ENCODE measurements at regions not wholly inside any gene's neighbourhood (a gene's known extent, or its start where the extent isn't known, plus 50 kb on each side); places are given as distances from the start of the nearest gene placed in this dataset.
"Not testable (repeated sequence)": the region's sequence is repeated elsewhere in the genome, so short reads cannot be mapped to it uniquely, and the experiment has no call there.

GRCh38 chr6:50899306-50899870 is 80.7 kb downstream of the TFAP2B start:
- no peak for DNase-seq (ENCODE audit: low read depth)
- in situ Hi-C loops (cut with HindIII; ENCODE audit: low pct_unique_long_range_greater_than_20kb, low sequenced_read_pairs), result no loop called here

GRCh38 chr6:50902260-50902659 is 83.6 kb downstream of the TFAP2B start:
- in situ Hi-C loops (cut with HindIII; ENCODE audit: low pct_unique_long_range_greater_than_20kb, low sequenced_read_pairs), result no loop called here
- DNase-seq (ENCODE audit: low read depth), result no peak

GRCh38 chr6:50905297-50905696 is 86.6 kb downstream of the TFAP2B start:
- DNase-seq (ENCODE audit: low read depth), result no peak
- in situ Hi-C loops (cut with HindIII; ENCODE audit: low pct_unique_long_range_greater_than_20kb, low sequenced_read_pairs), result no loop called here

GRCh38 chr6:50907565-50907964 is 88.9 kb downstream of the TFAP2B start:
- DNase-seq (ENCODE audit: low read depth), result no peak
- in situ Hi-C loops (cut with HindIII; ENCODE audit: low pct_unique_long_range_greater_than_20kb, low sequenced_read_pairs), result no loop called here

- DNase-seq (ENCODE audit: low read depth), result no peak
- in situ Hi-C loops (cut with HindIII; ENCODE audit: low pct_unique_long_range_greater_than_20kb, low sequenced_read_pairs), result no loop called here
These were observed 94.6 kb downstream of the TFAP2B start for GRCh38 chr6:50913105-50913770.

GRCh38 chr6:50921378-50921777 is 102.7 kb downstream of the TFAP2B start:
- in situ Hi-C loops (cut with HindIII; ENCODE audit: low pct_unique_long_range_greater_than_20kb, low sequenced_read_pairs); DNase-seq (ENCODE audit: low read depth): not testable (repeated sequence)

- no peak for DNase-seq (ENCODE audit: low read depth)
- in situ Hi-C loops (cut with HindIII; ENCODE audit: low pct_unique_long_range_greater_than_20kb, low sequenced_read_pairs), result no loop called here
These were observed 103.3 kb downstream of the TFAP2B start for GRCh38 chr6:50921968-50922367.

GRCh38 chr6:50922579-50923525 is 104.2 kb downstream of the TFAP2B start:
- DNase-seq (ENCODE audit: low read depth), result no peak
- in situ Hi-C loops (cut with HindIII; ENCODE audit: low pct_unique_long_range_greater_than_20kb, low sequenced_read_pairs), result no loop called here

GRCh38 chr6:50924758-50925157 is 106.1 kb downstream of the TFAP2B start:
- in situ Hi-C loops (cut with HindIII; ENCODE audit: low pct_unique_long_range_greater_than_20kb, low sequenced_read_pairs), result no loop called here
- no peak for DNase-seq (ENCODE audit: low read depth)

- in situ Hi-C loops (cut with HindIII; ENCODE audit: low pct_unique_long_range_greater_than_20kb, low sequenced_read_pairs), result no loop called here
- DNase-seq (ENCODE audit: low read depth), result no peak
These were observed 106.9 kb downstream of the TFAP2B start for GRCh38 chr6:50925548-50925947.

- DNase-seq (ENCODE audit: low read depth), result no peak
- in situ Hi-C loops (cut with HindIII; ENCODE audit: low pct_unique_long_range_greater_than_20kb, low sequenced_read_pairs), result no loop called here
These were observed 107.3 kb downstream of the TFAP2B start for GRCh38 chr6:50925981-50926380.

GRCh38 chr6:50927800-50928199 is 109.1 kb downstream of the TFAP2B start:
- in situ Hi-C loops (cut with HindIII; ENCODE audit: low pct_unique_long_range_greater_than_20kb, low sequenced_read_pairs), result no loop called here
- DNase-seq (ENCODE audit: low read depth), result no peak

- DNase-seq (ENCODE audit: low read depth), result no peak
- in situ Hi-C loops (cut with HindIII; ENCODE audit: low pct_unique_long_range_greater_than_20kb, low sequenced_read_pairs), result no loop called here
These were observed 110.7 kb downstream of the TFAP2B start for GRCh38 chr6:50929323-50929722.

GRCh38 chr6:50935442-50935841 is 116.8 kb downstream of the TFAP2B start:
- in situ Hi-C loops (cut with HindIII; ENCODE audit: low pct_unique_long_range_greater_than_20kb, low sequenced_read_pairs), result no loop called here
- DNase-seq (ENCODE audit: low read depth), result no peak

GRCh38 chr6:50936277-50936681 is 117.6 kb downstream of the TFAP2B start:
- DNase-seq (ENCODE audit: low read depth), result no peak
- in situ Hi-C loops (cut with HindIII; ENCODE audit: low pct_unique_long_range_greater_than_20kb, low sequenced_read_pairs), result no loop called here

GRCh38 chr6:50939931-50940330 is 121.3 kb downstream of the TFAP2B start:
- in situ Hi-C loops (cut with HindIII; ENCODE audit: low pct_unique_long_range_greater_than_20kb, low sequenced_read_pairs), result no loop called here
- DNase-seq (ENCODE audit: low read depth), result no peak

GRCh38 chr6:50945789-50946188 is 127.1 kb downstream of the TFAP2B start:
- in situ Hi-C loops (cut with HindIII; ENCODE audit: low pct_unique_long_range_greater_than_20kb, low sequenced_read_pairs), result no loop called here
- no peak for DNase-seq (ENCODE audit: low read depth)

- DNase-seq (ENCODE audit: low read depth), result peak; percentile 10
These were observed 133.6 kb downstream of the TFAP2B start for GRCh38 chr6:50952092-50952907.

More at GRCh38 chr6:50952092-50952907, 133.6 kb downstream of the TFAP2B start:
- in situ Hi-C loops (cut with HindIII; ENCODE audit: low pct_unique_long_range_greater_than_20kb, low sequenced_read_pairs), result no loop called here

Data from Caki2 (cell line).